Loucy (cell line): ENCODE measurements at regions not wholly inside any gene's neighbourhood (a gene's known extent, or its start where the extent isn't known, plus 50 kb on each side); places are given as distances from the start of the nearest gene placed in this dataset.

Experiments used
- H2AFZ ChIP-seq: fragments of 200-600 bp; sonication (generic); 2 replicates; pipeline ENCODE4 v1.6.0; 2016; ENCODE audit warnings: antibody characterized with exemption, mild to moderate bottlenecking, low read length, moderate library complexity
- H3F3A ChIP-seq: fragments of 200-600 bp; 2 replicates; pipeline ENCODE4 v1.6.0; 2016; ENCODE audit warnings: antibody characterized with exemption, low read depth, mild to moderate bottlenecking
- H3K27me3 ChIP-seq: fragments of 200-600 bp; sonication (generic); 2 replicates; pipeline ENCODE4 v1.6.1; 2014; ENCODE audit warnings: low read length, mild to moderate bottlenecking; ENCODE audit not compliant: insufficient read depth, poor library complexity, severe bottlenecking
- H3K36me3 ChIP-seq: fragments of 200-600 bp; sonication (generic); 2 replicates; pipeline ENCODE4 v1.6.1; 2016; ENCODE audit warnings: low read length; ENCODE audit not compliant: insufficient read depth
- H3K4me1 ChIP-seq: fragments of 200-600 bp; sonication (generic); 2 replicates; pipeline ENCODE4 v1.5.1; 2014; ENCODE audit warnings: low read length, mild to moderate bottlenecking; ENCODE audit not compliant: insufficient read depth, poor library complexity, severe bottlenecking
- H3K4me2 ChIP-seq: fragments of 200-600 bp; sonication (generic); 2 replicates; pipeline ENCODE4 v1.6.0; 2014; ENCODE audit warnings: antibody characterized with exemption, low read length, low read depth, mild to moderate bottlenecking; ENCODE audit not compliant: poor library complexity, severe bottlenecking
- H3K4me3 ChIP-seq: fragments of 200-600 bp; sonication (generic); 2 replicates; pipeline ENCODE4 v1.5.1; 2014; ENCODE audit warnings: low read length, mild to moderate bottlenecking, mixed read lengths; ENCODE audit not compliant: poor library complexity, severe bottlenecking
- H3K79me2 ChIP-seq: fragments of 200-600 bp; sonication (generic); 2 replicates; pipeline ENCODE4 v1.6.1; 2014; ENCODE audit warnings: low read length; ENCODE audit not compliant: insufficient read depth
- H3K9ac ChIP-seq: fragments of 200-600 bp; sonication (generic); 2 replicates; pipeline ENCODE4 v1.6.0; 2014; ENCODE audit warnings: mild to moderate bottlenecking, low read depth, low read length, moderate library complexity; ENCODE audit not compliant: poor library complexity, severe bottlenecking
- H3K9me2 ChIP-seq: fragments of 200-600 bp; sonication (generic); replicated peaks from 2 replicates; pipeline ENCODE4 v1.6.1; 2016; ENCODE audit warnings: low read depth, low read length, mixed read lengths
- H3K9me3 ChIP-seq: fragments of 200-600 bp; sonication (generic); 2 replicates; pipeline ENCODE4 v1.6.1; 2014; ENCODE audit warnings: mild to moderate bottlenecking, antibody characterized with exemption, low read length, low read depth; ENCODE audit not compliant: insufficient read depth
- H4K20me1 ChIP-seq: fragments of 200-600 bp; sonication (generic); 2 replicates; pipeline ENCODE4 v1.6.0; 2014; ENCODE audit warnings: antibody characterized with exemption, low read length, mild to moderate bottlenecking; ENCODE audit not compliant: insufficient read depth, poor library complexity, severe bottlenecking
- EZH2phosphoT487 ChIP-seq: fragments of 200-600 bp; IDR thresholded peaks from 2 replicates; pipeline ENCODE4 v1.6.1; 2018; ENCODE audit warnings: antibody characterized with exemption, mild to moderate bottlenecking, moderate library complexity, borderline replicate concordance
- TF ChIP-seq, protein P1 (sequence below): fragments of 200-600 bp; sonication (generic); conservative IDR thresholded peaks from 2 replicates; pipeline ENCODE4 v1.5.1; 2014; ENCODE audit warnings: mild to moderate bottlenecking, antibody characterized with exemption, low read length

DNA sequence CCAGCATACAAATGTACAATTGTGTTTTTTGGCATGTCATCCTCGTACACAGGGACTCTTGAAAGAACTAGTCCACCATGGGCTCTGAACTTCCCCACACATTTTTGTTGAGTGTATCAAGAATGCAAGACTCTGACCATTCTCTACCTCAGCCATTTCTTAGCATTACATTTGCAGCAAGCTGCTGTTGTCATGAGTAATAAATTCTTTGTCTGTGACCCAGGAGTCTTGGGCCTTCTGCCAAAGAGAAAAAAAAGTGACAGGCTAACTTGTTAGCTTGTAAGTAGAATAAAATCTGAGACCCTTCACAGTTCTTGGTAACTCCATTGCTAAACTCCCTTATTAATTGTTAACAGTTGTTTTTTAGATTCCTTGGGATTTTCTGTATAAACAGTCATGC, 542.3 kb upstream of the MBL2 start:
- Histone ChIP-seq H3K4me2 (no peak overlapping the region), H4K20me1 (no peaks in the 10 kb centered on the region), H3K4me1 (no peaks in the 10 kb centered on the region), H3K9me2 (0 out of 2 replicates have a peak, but pooled peaks cover 3% of the 10 kb centered on the region), H3K27me3 (no peaks in the 10 kb centered on the region), H3F3A (no peaks in the 10 kb centered on the region), H3K9ac (no peak overlapping the region), H3K79me2 (no peaks in the 10 kb centered on the region), H3K36me3 (no peaks in the 10 kb centered on the region), H2AFZ (no peak overlapping the region), H3K4me3 (no peak overlapping the region), H3K9me3 (no peaks in the 10 kb centered on the region)
- TF ChIP-seq, protein P1, sequence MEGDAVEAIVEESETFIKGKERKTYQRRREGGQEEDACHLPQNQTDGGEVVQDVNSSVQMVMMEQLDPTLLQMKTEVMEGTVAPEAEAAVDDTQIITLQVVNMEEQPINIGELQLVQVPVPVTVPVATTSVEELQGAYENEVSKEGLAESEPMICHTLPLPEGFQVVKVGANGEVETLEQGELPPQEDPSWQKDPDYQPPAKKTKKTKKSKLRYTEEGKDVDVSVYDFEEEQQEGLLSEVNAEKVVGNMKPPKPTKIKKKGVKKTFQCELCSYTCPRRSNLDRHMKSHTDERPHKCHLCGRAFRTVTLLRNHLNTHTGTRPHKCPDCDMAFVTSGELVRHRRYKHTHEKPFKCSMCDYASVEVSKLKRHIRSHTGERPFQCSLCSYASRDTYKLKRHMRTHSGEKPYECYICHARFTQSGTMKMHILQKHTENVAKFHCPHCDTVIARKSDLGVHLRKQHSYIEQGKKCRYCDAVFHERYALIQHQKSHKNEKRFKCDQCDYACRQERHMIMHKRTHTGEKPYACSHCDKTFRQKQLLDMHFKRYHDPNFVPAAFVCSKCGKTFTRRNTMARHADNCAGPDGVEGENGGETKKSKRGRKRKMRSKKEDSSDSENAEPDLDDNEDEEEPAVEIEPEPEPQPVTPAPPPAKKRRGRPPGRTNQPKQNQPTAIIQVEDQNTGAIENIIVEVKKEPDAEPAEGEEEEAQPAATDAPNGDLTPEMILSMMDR: no peak
- no peak for TF ChIP-seq EZH2phosphoT487

DNA sequence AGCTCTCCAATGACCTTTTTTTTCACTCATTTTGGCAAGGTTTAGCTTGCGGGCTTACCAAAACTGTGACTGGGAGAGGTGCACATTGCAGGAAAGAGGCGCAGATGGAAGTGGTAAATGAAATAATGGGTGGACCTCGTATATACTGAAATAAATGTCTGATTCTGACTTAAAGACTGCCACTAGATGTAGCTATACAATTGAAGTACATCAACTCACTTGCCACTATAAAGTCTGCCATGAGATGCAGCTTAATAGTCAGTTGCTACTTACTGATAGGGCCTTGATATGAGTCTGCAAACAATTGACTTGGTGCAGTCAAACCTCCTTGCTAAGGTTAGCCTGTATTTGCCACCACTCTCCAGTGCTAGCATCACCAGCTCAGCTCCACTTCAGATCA, 525.9 kb upstream of the MBL2 start:
- Histone ChIP-seq H3K79me2 (no peaks in the 10 kb centered on the region), H4K20me1 (no peaks in the 10 kb centered on the region), H3K9ac (no peak overlapping the region), H3K4me2 (no peak overlapping the region), H3K27me3 (no peaks in the 10 kb centered on the region), H3F3A (no peaks in the 10 kb centered on the region), H3K4me3 (no peak overlapping the region), H3K4me1 (no peaks in the 10 kb centered on the region), H3K9me3 (no peaks in the 10 kb centered on the region), H3K9me2 (no peaks in the 10 kb centered on the region), H2AFZ (no peak overlapping the region), H3K36me3 (no peaks in the 10 kb centered on the region)
- TF ChIP-seq EZH2phosphoT487: no peak
- TF ChIP-seq, protein P1: no peak

DNA sequence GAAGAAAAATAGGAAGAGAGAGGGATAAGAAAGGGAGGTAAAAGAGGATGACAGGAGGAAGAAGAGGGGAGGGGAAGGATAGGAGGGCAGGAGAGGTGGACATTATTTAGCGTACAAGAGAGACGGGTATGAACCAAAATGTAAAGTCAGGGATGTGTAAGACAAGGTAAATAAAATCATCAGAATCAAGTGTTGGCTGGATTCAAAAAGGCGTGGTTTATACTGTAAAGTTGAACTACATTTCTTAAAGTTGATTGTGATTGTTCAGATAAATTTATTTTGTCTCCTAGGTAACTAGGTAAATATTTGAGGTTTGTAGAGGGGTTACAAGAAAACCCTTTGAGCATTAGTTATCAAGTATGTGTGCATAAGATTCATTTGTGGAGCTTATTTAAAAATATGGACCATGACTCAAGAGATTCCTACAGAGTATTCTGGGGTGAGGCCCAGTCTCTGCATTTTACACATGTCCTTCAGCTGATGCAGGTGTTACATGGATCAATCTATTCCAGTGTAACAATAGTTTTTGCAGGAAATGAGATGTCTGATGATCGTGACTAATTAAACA, 512.1 kb upstream of the MBL2 start:
- H3K9me3 ChIP-seq: no peaks in the 10 kb centered on the region
- H3F3A ChIP-seq: no peaks in the 10 kb centered on the region
- H3K9me2 ChIP-seq: no peaks in the 10 kb centered on the region
- TF ChIP-seq, protein P1: no peak
- TF ChIP-seq EZH2phosphoT487: no peak
- H2AFZ ChIP-seq: no peak overlapping the region
- no peaks in the 10 kb centered on the region for H3K79me2 ChIP-seq
- no peaks in the 10 kb centered on the region for H3K27me3 ChIP-seq
- no peak overlapping the region for H3K4me2 ChIP-seq
- no peaks in the 10 kb centered on the region for H3K36me3 ChIP-seq
- no peak overlapping the region for H3K4me3 ChIP-seq
- no peaks in the 10 kb centered on the region for H4K20me1 ChIP-seq
- no peaks in the 10 kb centered on the region for H3K4me1 ChIP-seq
- no peak overlapping the region for H3K9ac ChIP-seq
